COR-L47 (cell line): ENCODE measurements at regions not wholly inside any gene's neighbourhood (a gene's known extent, or its start where the extent isn't known, plus 50 kb on each side); places are given as distances from the start of the nearest gene placed in this dataset.
"Not testable (repeated sequence)": the region's sequence is repeated elsewhere in the genome, so short reads cannot be mapped to it uniquely, and the experiment has no call there.

ENCODE experiments used
- DNase-seq: peaks from one replicate; lab custom pipeline; 2025; lab: John Stamatoyannopoulos, UW

GRCh38 chr13:69649063-69649392 lies 458.6 kb upstream of the ATXN8OS start:
- no peak for DNase-seq

GRCh38 chr13:69648340-69649062 lies 459.1 kb upstream of the ATXN8OS start:
- no peak for DNase-seq

GRCh38 chr13:69644447-69644846 lies 463.2 kb upstream of the ATXN8OS start:
- DNase-seq: no peak

- DNase-seq: no peak
Observed at GRCh38 chr13:69641773-69642172, 465.9 kb upstream of the ATXN8OS start.

- DNase-seq: no peak
Observed at GRCh38 chr13:69633044-69633443, 474.6 kb upstream of the ATXN8OS start.

GRCh38 chr13:69623973-69624372 lies 483.7 kb upstream of the ATXN8OS start:
- DNase-seq: no peak

GRCh38 chr13:69619651-69620050 lies 488.0 kb upstream of the ATXN8OS start:
- DNase-seq: no peak

GRCh38 chr13:69618838-69619237 lies 488.8 kb upstream of the ATXN8OS start:
- no peak for DNase-seq

- no peak for DNase-seq
Observed at GRCh38 chr13:69618393-69618792, 489.2 kb upstream of the ATXN8OS start.

- no peak for DNase-seq
Observed at GRCh38 chr13:69617587-69617986, 490.0 kb upstream of the ATXN8OS start.

- DNase-seq: no peak
Observed at GRCh38 chr13:69616396-69616795, 491.2 kb upstream of the ATXN8OS start.

GRCh38 chr13:69615055-69615454 lies 492.6 kb upstream of the ATXN8OS start:
- DNase-seq: not testable (repeated sequence)

- DNase-seq: no peak
Observed at GRCh38 chr13:69604698-69605097, 502.9 kb upstream of the ATXN8OS start.

GRCh38 chr13:69603144-69603853 lies 504.3 kb upstream of the ATXN8OS start:
- DNase-seq: no peak

- DNase-seq: no peak
Observed at GRCh38 chr13:69601661-69602060, 506.0 kb upstream of the ATXN8OS start.

- no peak for DNase-seq
Observed at GRCh38 chr13:69600811-69601210, 506.8 kb upstream of the ATXN8OS start.

GRCh38 chr13:69597088-69597487 lies 510.5 kb upstream of the ATXN8OS start:
- DNase-seq: no peak

- DNase-seq: no peak
Observed at GRCh38 chr13:69595181-69595580, 512.4 kb upstream of the ATXN8OS start.

- no peak for DNase-seq
Observed at GRCh38 chr13:69591437-69591836, 516.2 kb upstream of the ATXN8OS start.

- DNase-seq: no peak
Observed at GRCh38 chr13:69589531-69590235, 517.9 kb upstream of the ATXN8OS start.

- DNase-seq: no peak
Observed at GRCh38 chr13:69585656-69586055, 522.0 kb upstream of the ATXN8OS start.

GRCh38 chr13:69580255-69580654 lies 527.4 kb upstream of the ATXN8OS start:
- no peak for DNase-seq

- peak; percentile 10 for DNase-seq
Observed at GRCh38 chr13:69579351-69579750, 528.3 kb upstream of the ATXN8OS start.
